HG03378 (cell line): ENCODE measurements at regions not wholly inside any gene's neighbourhood (a gene's known extent, or its start where the extent isn't known, plus 50 kb on each side); places are given as distances from the start of the nearest gene placed in this dataset.
"Not testable (repeated sequence)": the region's sequence is repeated elsewhere in the genome, so short reads cannot be mapped to it uniquely, and the experiment has no call there.

Experiments
- ATAC-seq: cut with Tn5 transposase; IDR thresholded peaks from one replicate; pipeline ENCODE4 v1.9.1; 2021; ENCODE audit warnings: mild to moderate bottlenecking, moderate library complexity; ENCODE audit not compliant: unreplicated experiment

- no peak for ATAC-seq
Observed at GRCh38 chr2:39487398-39488250, 50.5 kb upstream of the MAP4K3 start.

- no peak for ATAC-seq
Observed at GRCh38 chr2:39488450-39488849, 51.4 kb upstream of the MAP4K3 start.

- no peak for ATAC-seq
Observed at GRCh38 chr2:39490586-39490985, 53.5 kb upstream of the MAP4K3 start.

GRCh38 chr2:39491653-39492052, 54.6 kb upstream of the MAP4K3 start:
- ATAC-seq: no peak

- peak; percentile 98 for ATAC-seq
Observed at GRCh38 chr2:39492095-39492590, 55.1 kb upstream of the MAP4K3 start.

- ATAC-seq: no peak
Observed at GRCh38 chr2:39492716-39493115, 55.6 kb upstream of the MAP4K3 start.

- ATAC-seq: peak; percentile 51
Observed at GRCh38 chr2:39494784-39495251, 57.7 kb upstream of the MAP4K3 start.

GRCh38 chr2:39497082-39497801, 60.2 kb upstream of the MAP4K3 start:
- no peak for ATAC-seq

- not testable (repeated sequence) for ATAC-seq
Observed at GRCh38 chr2:39498176-39498575, 61.1 kb upstream of the MAP4K3 start.

- ATAC-seq: no peak
Observed at GRCh38 chr2:39498786-39499185, 61.7 kb upstream of the MAP4K3 start.

- no peak for ATAC-seq
Observed at GRCh38 chr2:39499336-39499735, 62.3 kb upstream of the MAP4K3 start.

GRCh38 chr2:39501412-39501811, 64.3 kb upstream of the MAP4K3 start:
- ATAC-seq: no peak

- ATAC-seq: no peak
Observed at GRCh38 chr2:39503277-39503676, 66.2 kb upstream of the MAP4K3 start.

- no peak for ATAC-seq
Observed at GRCh38 chr2:39504790-39505335, 67.8 kb upstream of the MAP4K3 start.

- peak; percentile 68 for ATAC-seq
Observed at GRCh38 chr2:39506215-39506614, 69.1 kb upstream of the MAP4K3 start.

GRCh38 chr2:39508198-39508597, 71.1 kb upstream of the MAP4K3 start:
- no peak for ATAC-seq

GRCh38 chr2:39510140-39510539, 73.1 kb upstream of the MAP4K3 start:
- ATAC-seq: no peak

- no peak for ATAC-seq
Observed at GRCh38 chr2:39511219-39511604, 74.1 kb upstream of the MAP4K3 start.

- no peak for ATAC-seq
Observed at GRCh38 chr2:39511605-39512433, 74.7 kb upstream of the MAP4K3 start.

GRCh38 chr2:39512434-39512935, 75.4 kb upstream of the MAP4K3 start:
- ATAC-seq: no peak

- no peak for ATAC-seq
Observed at GRCh38 chr2:39512941-39513340, 75.9 kb upstream of the MAP4K3 start.
